ENCODE measurements at regions not wholly inside any gene's neighbourhood (a gene's known extent, or its start where the extent isn't known, plus 50 kb on each side); places are given as distances from the start of the nearest gene placed in this dataset.

DNA sequence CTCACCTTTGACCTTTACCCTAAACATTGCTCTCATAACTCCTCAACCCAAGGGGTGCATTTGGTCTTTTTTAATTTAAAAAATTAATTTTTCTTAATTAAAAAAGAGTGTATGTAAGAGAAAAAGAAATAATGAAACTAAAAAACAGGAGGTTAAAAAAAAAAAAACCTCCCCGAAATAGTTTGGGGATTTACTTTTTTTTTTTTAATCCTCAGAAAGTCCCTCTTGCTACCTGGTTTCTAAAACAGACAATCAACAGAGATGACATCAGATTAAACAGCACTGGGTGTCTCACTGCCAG, 301.3 kb downstream of the SOX9 start:
- 75% methylated on average over 1 of the region's 1 CpG for WGBS
- H3K9ac ChIP-seq (ENCODE audit: low read depth in 1 of 2, low read length in 2 of 2), result no peak overlapping the region

More for the DNA sequence above, 301.3 kb downstream of the SOX9 start:
- Histone ChIP-seq H3K36me3 (ENCODE audit: control insufficient read depth in 4 of 4, insufficient read depth in 3 of 4, low read depth in 1 of 4, low read length in 3 of 4) (no peaks in the 10 kb centered on the region), H3K27ac (ENCODE audit: low read depth in 1 of 2, low read length in 2 of 2) (no peak overlapping the region), H3K4me3 (ENCODE audit: low read depth in 1 of 3, low read length in 3 of 3) (no peak overlapping the region), H3K27me3 (ENCODE audit: control insufficient read depth in 4 of 4, insufficient read depth in 4 of 4, low read length in 3 of 4) (no peaks in the 10 kb centered on the region), H3K4me1 (ENCODE audit: control insufficient read depth in 4 of 4, insufficient read depth in 4 of 4, low read length in 3 of 4) (no peaks in the 10 kb centered on the region), H3K9me3 (ENCODE audit: control insufficient read depth in 4 of 4, low read length in 3 of 4) (peaks cover 2 to 8% (median 4%) of the 10 kb centered on the region in 4 donors)
- DNase-seq (ENCODE audit: low spot score), result no peak
- TF ChIP-seq SP1 (IDR thresholded peaks at IDR 0.05) (no peak), MAX (IDR thresholded peaks at IDR 0.05) (no peak), ZBTB33 (IDR thresholded peaks at IDR 0.05) (no peak), HNF4G (IDR thresholded peaks at IDR 0.05) (no peak), GABPA (IDR thresholded peaks at IDR 0.05 in 1 of 2, conservative IDR thresholded peaks at IDR 0.05 in 1 of 2) (no peak), HNF4A (conservative IDR thresholded peaks at IDR 0.05) (no peak), RAD21 (IDR thresholded peaks at IDR 0.05) (no peak), ATF3 (IDR thresholded peaks at IDR 0.05) (no peak), JUND (IDR thresholded peaks at IDR 0.05) (no peak), FOXA2 (IDR thresholded peaks at IDR 0.05) (no peak), YY1 (IDR thresholded peaks at IDR 0.05) (no peak), TAF1 (conservative IDR thresholded peaks at IDR 0.05) (no peak), NR2F2 (IDR thresholded peaks at IDR 0.05) (no peak), FOXA1 (IDR thresholded peaks at IDR 0.05) (no peak)
- TF ChIP-seq, protein P1, sequence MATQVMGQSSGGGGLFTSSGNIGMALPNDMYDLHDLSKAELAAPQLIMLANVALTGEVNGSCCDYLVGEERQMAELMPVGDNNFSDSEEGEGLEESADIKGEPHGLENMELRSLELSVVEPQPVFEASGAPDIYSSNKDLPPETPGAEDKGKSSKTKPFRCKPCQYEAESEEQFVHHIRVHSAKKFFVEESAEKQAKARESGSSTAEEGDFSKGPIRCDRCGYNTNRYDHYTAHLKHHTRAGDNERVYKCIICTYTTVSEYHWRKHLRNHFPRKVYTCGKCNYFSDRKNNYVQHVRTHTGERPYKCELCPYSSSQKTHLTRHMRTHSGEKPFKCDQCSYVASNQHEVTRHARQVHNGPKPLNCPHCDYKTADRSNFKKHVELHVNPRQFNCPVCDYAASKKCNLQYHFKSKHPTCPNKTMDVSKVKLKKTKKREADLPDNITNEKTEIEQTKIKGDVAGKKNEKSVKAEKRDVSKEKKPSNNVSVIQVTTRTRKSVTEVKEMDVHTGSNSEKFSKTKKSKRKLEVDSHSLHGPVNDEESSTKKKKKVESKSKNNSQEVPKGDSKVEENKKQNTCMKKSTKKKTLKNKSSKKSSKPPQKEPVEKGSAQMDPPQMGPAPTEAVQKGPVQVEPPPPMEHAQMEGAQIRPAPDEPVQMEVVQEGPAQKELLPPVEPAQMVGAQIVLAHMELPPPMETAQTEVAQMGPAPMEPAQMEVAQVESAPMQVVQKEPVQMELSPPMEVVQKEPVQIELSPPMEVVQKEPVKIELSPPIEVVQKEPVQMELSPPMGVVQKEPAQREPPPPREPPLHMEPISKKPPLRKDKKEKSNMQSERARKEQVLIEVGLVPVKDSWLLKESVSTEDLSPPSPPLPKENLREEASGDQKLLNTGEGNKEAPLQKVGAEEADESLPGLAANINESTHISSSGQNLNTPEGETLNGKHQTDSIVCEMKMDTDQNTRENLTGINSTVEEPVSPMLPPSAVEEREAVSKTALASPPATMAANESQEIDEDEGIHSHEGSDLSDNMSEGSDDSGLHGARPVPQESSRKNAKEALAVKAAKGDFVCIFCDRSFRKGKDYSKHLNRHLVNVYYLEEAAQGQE (IDR thresholded peaks at IDR 0.05), result no peak
- TF ChIP-seq, protein P2, sequence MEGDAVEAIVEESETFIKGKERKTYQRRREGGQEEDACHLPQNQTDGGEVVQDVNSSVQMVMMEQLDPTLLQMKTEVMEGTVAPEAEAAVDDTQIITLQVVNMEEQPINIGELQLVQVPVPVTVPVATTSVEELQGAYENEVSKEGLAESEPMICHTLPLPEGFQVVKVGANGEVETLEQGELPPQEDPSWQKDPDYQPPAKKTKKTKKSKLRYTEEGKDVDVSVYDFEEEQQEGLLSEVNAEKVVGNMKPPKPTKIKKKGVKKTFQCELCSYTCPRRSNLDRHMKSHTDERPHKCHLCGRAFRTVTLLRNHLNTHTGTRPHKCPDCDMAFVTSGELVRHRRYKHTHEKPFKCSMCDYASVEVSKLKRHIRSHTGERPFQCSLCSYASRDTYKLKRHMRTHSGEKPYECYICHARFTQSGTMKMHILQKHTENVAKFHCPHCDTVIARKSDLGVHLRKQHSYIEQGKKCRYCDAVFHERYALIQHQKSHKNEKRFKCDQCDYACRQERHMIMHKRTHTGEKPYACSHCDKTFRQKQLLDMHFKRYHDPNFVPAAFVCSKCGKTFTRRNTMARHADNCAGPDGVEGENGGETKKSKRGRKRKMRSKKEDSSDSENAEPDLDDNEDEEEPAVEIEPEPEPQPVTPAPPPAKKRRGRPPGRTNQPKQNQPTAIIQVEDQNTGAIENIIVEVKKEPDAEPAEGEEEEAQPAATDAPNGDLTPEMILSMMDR (IDR thresholded peaks at IDR 0.05; ENCODE audit: low read depth, low read length, missing input control), result no peak

Measured in liver (tissue), 8 donors.